AG04449 (cell line): ENCODE measurements at regions not wholly inside any gene's neighbourhood (a gene's known extent, or its start where the extent isn't known, plus 50 kb on each side); places are given as distances from the start of the nearest gene placed in this dataset.

Source experiments
- CTCF ChIA-PET: fragments of 350-600 bp; formaldehyde crosslinking; extraction: SDS; loops from one replicate; lab custom pipeline; 2021; ENCODE audit warnings: antibody characterized with exemption; lab: Yijun Ruan, JAX
- POLR2A ChIA-PET: fragments of 400-600, 350-600 bp; formaldehyde crosslinking; extraction: SDS; loops from one replicate; lab custom pipeline; 2020; ENCODE audit warnings: antibody characterized with exemption, inconsistent platforms; lab: Yijun Ruan, JAX
- DNase-seq: peaks from one replicate; pipeline ENCODE4 v3.0.0-alpha.2; 2010; ENCODE audit warnings: low read depth, low spot score
- H3K4me3 ChIP-seq: 2 replicates; pipeline ENCODE4 v1.5.1; 2011; ENCODE audit warnings: low read depth, mild to moderate bottlenecking, control low read depth, low read length
- TF ChIP-seq, protein P1 (sequence below): IDR thresholded peaks from one replicate; pipeline ENCODE4 v1.5.1; 2011; ENCODE audit warnings: mild to moderate bottlenecking, moderate library complexity, low read length, control low read depth, inconsistent platforms; ENCODE audit not compliant: insufficient read depth; ENCODE audit errors: missing control alignments

DNA sequence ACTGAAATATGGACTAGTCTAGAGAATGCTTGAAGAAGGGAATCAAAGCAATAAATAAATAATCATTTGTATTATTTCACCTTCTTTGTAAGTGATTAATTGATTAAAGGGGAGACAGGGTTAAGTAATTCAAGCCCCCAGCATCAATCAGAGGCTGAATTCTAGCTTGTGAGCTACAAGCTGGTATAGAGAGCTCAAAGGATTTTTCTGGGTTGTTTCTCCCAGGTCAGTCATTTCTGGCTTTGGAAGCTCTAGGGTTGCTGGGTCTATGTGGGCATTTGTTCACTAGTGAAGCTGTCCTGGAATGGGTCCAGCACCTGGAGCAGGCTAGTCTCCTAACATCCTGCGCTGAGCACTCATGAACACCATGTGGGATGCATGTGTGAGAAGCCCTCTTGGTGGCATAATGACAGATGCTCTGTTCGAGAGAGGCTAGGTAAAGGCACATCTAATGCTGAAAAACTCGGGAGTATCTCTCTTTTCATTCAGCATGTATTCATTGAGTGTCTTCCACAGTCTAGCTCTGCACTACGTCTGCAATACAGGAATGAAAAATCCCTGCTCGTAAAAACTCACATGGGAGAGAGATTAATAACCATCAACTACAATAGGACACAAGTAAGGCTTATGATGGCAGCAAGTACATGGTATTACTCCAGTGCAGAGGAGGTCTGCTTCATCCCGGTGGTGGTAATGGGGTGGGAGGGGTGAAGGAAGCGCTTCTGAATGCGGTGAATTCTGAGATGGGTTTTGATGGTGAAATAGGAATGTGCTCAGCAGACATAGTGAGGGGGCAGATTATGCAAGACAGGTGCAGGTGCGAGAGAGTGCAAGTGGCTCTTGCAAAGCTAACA is 68.0 kb upstream of the NRP1 start:
- DNase-seq = no peak
- POLR2A ChIA-PET = no interaction called here
- CTCF ChIA-PET = no interaction called here
- no peak overlapping the region for H3K4me3 ChIP-seq
- TF ChIP-seq, protein P1, sequence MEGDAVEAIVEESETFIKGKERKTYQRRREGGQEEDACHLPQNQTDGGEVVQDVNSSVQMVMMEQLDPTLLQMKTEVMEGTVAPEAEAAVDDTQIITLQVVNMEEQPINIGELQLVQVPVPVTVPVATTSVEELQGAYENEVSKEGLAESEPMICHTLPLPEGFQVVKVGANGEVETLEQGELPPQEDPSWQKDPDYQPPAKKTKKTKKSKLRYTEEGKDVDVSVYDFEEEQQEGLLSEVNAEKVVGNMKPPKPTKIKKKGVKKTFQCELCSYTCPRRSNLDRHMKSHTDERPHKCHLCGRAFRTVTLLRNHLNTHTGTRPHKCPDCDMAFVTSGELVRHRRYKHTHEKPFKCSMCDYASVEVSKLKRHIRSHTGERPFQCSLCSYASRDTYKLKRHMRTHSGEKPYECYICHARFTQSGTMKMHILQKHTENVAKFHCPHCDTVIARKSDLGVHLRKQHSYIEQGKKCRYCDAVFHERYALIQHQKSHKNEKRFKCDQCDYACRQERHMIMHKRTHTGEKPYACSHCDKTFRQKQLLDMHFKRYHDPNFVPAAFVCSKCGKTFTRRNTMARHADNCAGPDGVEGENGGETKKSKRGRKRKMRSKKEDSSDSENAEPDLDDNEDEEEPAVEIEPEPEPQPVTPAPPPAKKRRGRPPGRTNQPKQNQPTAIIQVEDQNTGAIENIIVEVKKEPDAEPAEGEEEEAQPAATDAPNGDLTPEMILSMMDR = no peak

- TF ChIP-seq, protein P1 = no peak
- CTCF ChIA-PET = interaction anchor here (1.2 kb wide), 1 partner anchor 11 kb away, joined by 3 read pairs; no protein-coding TSS in a partner anchor
- no peak overlapping the region for H3K4me3 ChIP-seq
- POLR2A ChIA-PET = no interaction called here
- DNase-seq = no peak
Observed at GRCh38 chr10:33401300-33401699, 66.8 kb upstream of the NRP1 start.

DNA sequence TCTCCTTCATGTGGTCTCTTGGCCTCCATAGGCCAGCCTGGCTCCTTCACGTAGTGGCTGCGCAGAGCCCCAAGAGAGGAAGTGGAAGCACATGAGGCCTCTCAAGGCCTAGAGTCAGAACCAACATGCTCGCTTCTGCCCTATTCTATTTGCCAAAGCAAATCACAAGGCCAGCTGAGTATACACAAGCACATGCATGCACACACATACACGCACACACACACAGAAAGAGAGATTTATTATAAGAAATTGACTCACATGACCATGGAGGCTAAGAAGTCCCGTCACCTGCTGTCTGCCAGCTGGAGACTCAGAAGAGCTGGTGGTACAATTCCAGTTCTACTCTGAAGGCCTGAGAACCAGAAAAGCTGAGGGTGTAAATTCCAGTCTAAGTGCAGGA is 64.3 kb upstream of the NRP1 start:
- H3K4me3 ChIP-seq = no peak overlapping the region
- DNase-seq = no peak
- ChIA-PET CTCF (interaction anchor here (1.1 kb wide), 1 partner anchor 55 kb away, joined by 3 read pairs; no protein-coding TSS in a partner anchor), POLR2A (no interaction called here)
- TF ChIP-seq, protein P1 = no peak

DNA sequence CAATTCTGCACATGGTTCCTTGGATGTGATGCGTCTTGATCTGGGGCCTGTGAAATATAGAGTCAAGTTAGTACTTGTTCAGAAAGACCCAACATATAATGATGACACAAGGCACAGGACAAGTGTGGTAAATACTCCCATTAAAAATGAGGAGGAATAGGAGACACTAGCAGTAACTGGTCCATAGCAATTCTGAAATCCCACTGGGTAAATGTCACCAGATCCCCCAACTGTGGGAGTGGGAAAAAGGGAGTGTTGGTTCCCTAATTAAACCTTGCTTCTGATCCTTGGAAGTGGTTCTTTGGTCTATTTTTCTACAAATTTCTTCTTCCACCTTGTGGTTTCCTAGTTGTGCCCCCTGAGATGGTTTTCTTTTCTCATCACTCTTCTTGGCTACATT is 62.5 kb upstream of the NRP1 start:
- CTCF ChIA-PET = no interaction called here
- POLR2A ChIA-PET = no interaction called here
- H3K4me3 ChIP-seq = no peak overlapping the region
- TF ChIP-seq, protein P1 = no peak
- DNase-seq = no peak

DNA sequence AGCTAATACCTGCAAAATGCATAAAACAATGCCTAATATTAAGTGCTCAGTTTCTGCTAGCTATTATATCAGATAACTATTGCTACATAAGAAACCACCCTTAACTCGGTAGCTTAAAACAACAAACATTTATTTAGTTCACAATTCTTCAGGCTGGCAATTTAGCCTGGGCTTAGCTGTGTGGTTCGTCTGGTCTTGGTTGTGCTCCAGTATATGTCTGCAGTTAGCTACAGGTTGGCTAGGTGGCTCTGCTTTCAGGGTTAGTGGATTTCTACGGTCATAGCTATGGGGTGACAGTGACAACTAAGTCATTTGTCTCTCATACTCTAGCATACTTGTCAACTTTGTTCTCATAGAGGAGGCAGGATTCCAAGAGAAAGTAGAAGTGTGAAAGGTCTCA is 61.8 kb upstream of the NRP1 start:
- ChIA-PET CTCF (no interaction called here), POLR2A (interaction anchor here (1.1 kb wide), 1 partner anchor 19 kb away, joined by 3 read pairs; no protein-coding TSS in a partner anchor)
- TF ChIP-seq, protein P1 = no peak
- no peak overlapping the region for H3K4me3 ChIP-seq
- no peak for DNase-seq

DNA sequence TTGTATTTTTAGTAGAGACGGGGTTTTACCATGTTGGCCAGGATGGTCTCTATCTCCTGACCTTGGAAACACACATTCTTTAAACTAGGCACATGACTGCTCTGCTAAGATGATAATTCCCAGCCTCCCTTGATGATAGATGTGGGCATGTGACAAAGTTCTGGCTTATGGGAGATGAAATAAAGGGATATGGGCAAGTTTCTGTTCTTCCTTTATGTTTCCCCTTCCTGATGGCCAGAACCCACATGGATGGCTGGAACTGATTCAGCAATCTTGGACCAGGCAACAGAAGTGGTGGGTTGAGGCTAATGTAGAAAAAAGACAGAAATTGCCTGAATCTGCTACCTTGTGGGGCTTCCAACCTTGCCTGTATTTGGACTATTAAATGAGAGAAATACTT is 60.7 kb upstream of the NRP1 start:
- TF ChIP-seq, protein P1 = no peak
- CTCF ChIA-PET = no interaction called here
- POLR2A ChIA-PET = interaction anchor here (1.1 kb wide), 1 partner anchor 18 kb away, joined by 3 read pairs; no protein-coding TSS in a partner anchor
- no peak for DNase-seq
- no peak overlapping the region for H3K4me3 ChIP-seq
